Prostate gland (tissue), 2 donors: ENCODE measurements at regions not wholly inside any gene's neighbourhood (a gene's known extent, or its start where the extent isn't known, plus 50 kb on each side); places are given as distances from the start of the nearest gene placed in this dataset.

Source experiments
- CTCF ChIP-seq, 4 experiments: fragments of 200-600 bp in 2 of 4; fragments of 450-650 bp in 2 of 4; sonication (generic) in 2 of 4; IDR thresholded peaks; 1 replicate in 3 of 4; 2 replicates in 1 of 4; pipeline ENCODE4 v1.5.1; 2016 to 2019; ENCODE audit warnings: antibody characterized with exemption in 4 of 4, mild to moderate bottlenecking in 2 of 4, moderate library complexity in 2 of 4
- POLR2A ChIP-seq: fragments of 450-650 bp; IDR thresholded peaks from one replicate; pipeline ENCODE4 v1.6.1; 2016; ENCODE audit warnings: antibody characterized with exemption, mild to moderate bottlenecking
- POLR2AphosphoS5 ChIP-seq: sonication (generic); formaldehyde crosslinking; IDR thresholded peaks from one replicate; pipeline ENCODE4 v1.6.1; 2017; ENCODE audit warnings: antibody characterized with exemption

DNA sequence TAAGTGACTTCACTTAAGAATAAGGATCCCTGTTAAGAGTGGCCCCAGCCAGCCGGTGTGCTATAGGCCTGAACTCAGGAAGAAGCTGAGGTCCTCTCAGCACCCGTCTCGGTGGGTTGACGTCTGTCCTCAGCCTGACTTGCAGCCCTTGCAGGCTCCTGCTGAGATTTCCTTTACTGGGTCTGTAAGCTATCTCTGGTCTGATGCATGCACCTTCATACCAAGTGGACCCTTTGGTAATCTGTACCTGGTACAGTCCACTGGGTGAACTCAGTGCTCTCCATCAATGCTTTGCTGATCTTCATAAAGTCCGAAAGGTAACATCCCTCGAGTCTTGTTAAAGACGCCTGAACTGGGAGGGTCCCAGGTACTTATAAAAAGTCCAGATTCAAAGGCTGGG is 212.0 kb upstream of the PPP2R3A start:
- no peak for TF ChIP-seq CTCF (IDR thresholded peaks at IDR 0.05)
- no peak for TF ChIP-seq POLR2AphosphoS5
- no peak for TF ChIP-seq POLR2A
